ENCODE measurements at regions not wholly inside any gene's neighbourhood (a gene's known extent, or its start where the extent isn't known, plus 50 kb on each side); places are given as distances from the start of the nearest gene placed in this dataset.

GRCh38 chr6:10331334-10331968 lies 83.4 kb downstream of the TFAP2A start:
- CTCF ChIA-PET: no interaction called here
- Mint-ChIP-seq H3K9me3 (ENCODE audit: low read depth, unreplicated experiment) (no peaks in the 10 kb centered on the region), H3K27ac (ENCODE audit: unreplicated experiment) (no peak overlapping the region), H3K4me3 (ENCODE audit: low read depth, unreplicated experiment) (no peak overlapping the region), H3K36me3 (ENCODE audit: insufficient read depth, unreplicated experiment) (no peaks in the 10 kb centered on the region), H3K4me1 (ENCODE audit: low read depth, unreplicated experiment) (peaks cover 9% of the 10 kb centered on the region), H3K27me3 (ENCODE audit: unreplicated experiment) (no peaks in the 10 kb centered on the region)
- no TSS peak for BruUV-seq (replicated peaks)
- intact Hi-C loops (cut with micrococcal nuclease; ENCODE audit: unreplicated experiment): no loop called here
- DNase-seq: no peak
- TF ChIP-seq CTCF (IDR thresholded peaks at IDR 0.05; ENCODE audit: unreplicated experiment): no peak

GRCh38 chr6:10330515-10330914 lies 84.4 kb downstream of the TFAP2A start:
- Mint-ChIP-seq H3K4me1 (ENCODE audit: low read depth, unreplicated experiment) (peaks cover 9% of the 10 kb centered on the region), H3K27me3 (ENCODE audit: unreplicated experiment) (no peaks in the 10 kb centered on the region), H3K9me3 (ENCODE audit: low read depth, unreplicated experiment) (no peaks in the 10 kb centered on the region), H3K36me3 (ENCODE audit: insufficient read depth, unreplicated experiment) (no peaks in the 10 kb centered on the region), H3K4me3 (ENCODE audit: low read depth, unreplicated experiment) (no peak overlapping the region), H3K27ac (ENCODE audit: unreplicated experiment) (no peak overlapping the region)
- BruUV-seq (replicated peaks): no TSS peak
- no peak for TF ChIP-seq CTCF (IDR thresholded peaks at IDR 0.05; ENCODE audit: unreplicated experiment)
- DNase-seq: no peak
- CTCF ChIA-PET: no interaction called here
- intact Hi-C loops (cut with micrococcal nuclease; ENCODE audit: unreplicated experiment): no loop called here

- Mint-ChIP-seq H3K4me3 (ENCODE audit: low read depth, unreplicated experiment) (no peak overlapping the region), H3K27me3 (ENCODE audit: unreplicated experiment) (no peaks in the 10 kb centered on the region), H3K9me3 (ENCODE audit: low read depth, unreplicated experiment) (no peaks in the 10 kb centered on the region), H3K27ac (ENCODE audit: unreplicated experiment) (no peak overlapping the region), H3K36me3 (ENCODE audit: insufficient read depth, unreplicated experiment) (no peaks in the 10 kb centered on the region), H3K4me1 (ENCODE audit: low read depth, unreplicated experiment) (no peaks in the 10 kb centered on the region)
- no TSS peak for BruUV-seq (replicated peaks)
- no peak for DNase-seq
- CTCF ChIA-PET: no interaction called here
- TF ChIP-seq CTCF (IDR thresholded peaks at IDR 0.05; ENCODE audit: unreplicated experiment): no peak
- intact Hi-C loops (cut with micrococcal nuclease; ENCODE audit: unreplicated experiment): no loop called here
Observed at GRCh38 chr6:10323018-10323417, 91.9 kb downstream of the TFAP2A start.

- peaks cover 14% of the 10 kb centered on the region for H3K4me1 Mint-ChIP-seq (ENCODE audit: low read depth, unreplicated experiment)
- no peaks in the 10 kb centered on the region for H3K27me3 Mint-ChIP-seq (ENCODE audit: unreplicated experiment)
- BruUV-seq (replicated peaks): no TSS peak
- intact Hi-C loops (cut with micrococcal nuclease; ENCODE audit: unreplicated experiment): no loop called here
- no peaks in the 10 kb centered on the region for H3K9me3 Mint-ChIP-seq (ENCODE audit: low read depth, unreplicated experiment)
- DNase-seq: no peak
- no peak overlapping the region for H3K27ac Mint-ChIP-seq (ENCODE audit: unreplicated experiment)
- H3K4me3 Mint-ChIP-seq (ENCODE audit: low read depth, unreplicated experiment): no peak overlapping the region
- CTCF ChIA-PET: no interaction called here
- no peaks in the 10 kb centered on the region for H3K36me3 Mint-ChIP-seq (ENCODE audit: insufficient read depth, unreplicated experiment)
- TF ChIP-seq CTCF (IDR thresholded peaks at IDR 0.05; ENCODE audit: unreplicated experiment): no peak
Observed at GRCh38 chr6:10320291-10320690, 94.6 kb downstream of the TFAP2A start.
